Prostate gland (tissue), 2 donors: ENCODE measurements at regions not wholly inside any gene's neighbourhood (a gene's known extent, or its start where the extent isn't known, plus 50 kb on each side); places are given as distances from the start of the nearest gene placed in this dataset.

Source experiments
- CTCF ChIP-seq, 4 experiments: fragments of 200-600 bp in 2 of 4; fragments of 450-650 bp in 2 of 4; sonication (generic) in 2 of 4; IDR thresholded peaks; 1 replicate in 3 of 4; 2 replicates in 1 of 4; pipeline ENCODE4 v1.5.1; 2016 to 2019; ENCODE audit warnings: antibody characterized with exemption in 4 of 4, mild to moderate bottlenecking in 2 of 4, moderate library complexity in 2 of 4
- POLR2A ChIP-seq: fragments of 450-650 bp; IDR thresholded peaks from one replicate; pipeline ENCODE4 v1.6.1; 2016; ENCODE audit warnings: antibody characterized with exemption, mild to moderate bottlenecking

GRCh38 chr18:78717766-78718150, 261.9 kb upstream of the SALL3 start:
- TF ChIP-seq CTCF (IDR thresholded peaks at IDR 0.05) (no peak), POLR2A (no peak)
